Endodermal cell (in vitro differentiated cells): ENCODE measurements at regions not wholly inside any gene's neighbourhood (a gene's known extent, or its start where the extent isn't known, plus 50 kb on each side); places are given as distances from the start of the nearest gene placed in this dataset.

Experiments used
- DNase-seq: peaks from one replicate; pipeline ENCODE4 v3.0.0-alpha.2; 2017
- H3K27ac ChIP-seq: 2 replicates; pipeline ENCODE4 v1.5.1; 2013; ENCODE audit warnings: mild to moderate bottlenecking, low read depth, low read length, moderate library complexity
- H3K27me3 ChIP-seq: 2 replicates; pipeline ENCODE4 v1.6.1; 2013; ENCODE audit warnings: mild to moderate bottlenecking, low read length, moderate library complexity; ENCODE audit not compliant: insufficient read depth, control insufficient read depth, poor library complexity, severe bottlenecking
- H3K36me3 ChIP-seq: 2 replicates; pipeline ENCODE4 v1.7.0; 2013; ENCODE audit warnings: mild to moderate bottlenecking, low read length, moderate library complexity; ENCODE audit not compliant: control insufficient read depth, insufficient read depth
- H3K4me1 ChIP-seq: one replicate; pipeline ENCODE4 v1.7.0; 2013; ENCODE audit warnings: low read length; ENCODE audit not compliant: control insufficient read depth, insufficient read depth
- H3K4me3 ChIP-seq: 2 replicates; pipeline ENCODE4 v1.5.1; 2013; ENCODE audit warnings: mild to moderate bottlenecking, low read length, moderate library complexity
- H3K9ac ChIP-seq: 2 replicates; pipeline ENCODE4 v1.6.1; 2013; ENCODE audit warnings: mild to moderate bottlenecking, low read length, moderate library complexity; ENCODE audit not compliant: poor library complexity, severe bottlenecking; ENCODE audit errors: extremely low read depth
- H3K9me3 ChIP-seq: 2 replicates; pipeline ENCODE4 v1.6.1; 2013; ENCODE audit warnings: mild to moderate bottlenecking, low read length, moderate library complexity; ENCODE audit not compliant: control insufficient read depth
- H3K27ac Mint-ChIP-seq: 2 replicates; pipeline ENCODE4 v1.8.0; 2020; ENCODE audit warnings: mixed read lengths
- H3K27me3 Mint-ChIP-seq: 2 replicates; pipeline ENCODE4 v1.8.0; 2021; ENCODE audit warnings: mild to moderate bottlenecking, mixed read lengths; ENCODE audit not compliant: insufficient read depth
- H3K36me3 Mint-ChIP-seq: 2 replicates; pipeline ENCODE4 v1.8.0; 2020; ENCODE audit warnings: low read depth, mixed read lengths
- H3K4me1 Mint-ChIP-seq: 2 replicates; pipeline ENCODE4 v1.8.0; 2020; ENCODE audit warnings: mixed read lengths
- H3K4me3 Mint-ChIP-seq: 2 replicates; pipeline ENCODE4 v1.8.0; 2020; ENCODE audit warnings: mild to moderate bottlenecking, moderate library complexity, mixed read lengths
- H3K9me3 Mint-ChIP-seq: 2 replicates; pipeline ENCODE4 v1.8.0; 2020; ENCODE audit warnings: mild to moderate bottlenecking, mixed read lengths
- WGBS, 2 experiments: methylation state at CpG; one replicate each; pipeline versions ENCODE4 v1.1.5 to v1.1.7; 2013; ENCODE audit warnings: missing lambda C conversion rate in 2 of 2, mixed read lengths in 1 of 2; ENCODE audit not compliant: insufficient coverage in 1 of 2, insufficient read length in 1 of 2; 5-methylcytosine and 5-hydroxymethylcytosine counted together
- TF ChIP-seq, protein P1 (sequence below): fragments of 200-600 bp; sonication (generic); conservative IDR thresholded peaks from 2 replicates; pipeline ENCODE4 v1.5.0; 2021; ENCODE audit warnings: antibody characterized with exemption, mild to moderate bottlenecking

GRCh38 chr9:106092083-106092482, 397.7 kb downstream of the TMEM38B start:
- Mint-ChIP-seq H3K4me1 (no peaks in the 10 kb centered on the region), H3K36me3 (no peaks in the 10 kb centered on the region), H3K27me3 (no peaks in the 10 kb centered on the region), H3K27ac (no peak overlapping the region), H3K9me3 (peaks cover 11% of the 10 kb centered on the region), H3K4me3 (no peak overlapping the region)
- no peak overlapping the region for H3K4me3 ChIP-seq
- peaks cover 17% of the 10 kb centered on the region for H3K9me3 ChIP-seq
- no peaks in the 10 kb centered on the region for H3K4me1 ChIP-seq
- H3K27ac ChIP-seq: no peak overlapping the region
- DNase-seq: no peak
- H3K36me3 ChIP-seq: no peaks in the 10 kb centered on the region
- H3K9ac ChIP-seq: no peak overlapping the region
- TF ChIP-seq, protein P1, sequence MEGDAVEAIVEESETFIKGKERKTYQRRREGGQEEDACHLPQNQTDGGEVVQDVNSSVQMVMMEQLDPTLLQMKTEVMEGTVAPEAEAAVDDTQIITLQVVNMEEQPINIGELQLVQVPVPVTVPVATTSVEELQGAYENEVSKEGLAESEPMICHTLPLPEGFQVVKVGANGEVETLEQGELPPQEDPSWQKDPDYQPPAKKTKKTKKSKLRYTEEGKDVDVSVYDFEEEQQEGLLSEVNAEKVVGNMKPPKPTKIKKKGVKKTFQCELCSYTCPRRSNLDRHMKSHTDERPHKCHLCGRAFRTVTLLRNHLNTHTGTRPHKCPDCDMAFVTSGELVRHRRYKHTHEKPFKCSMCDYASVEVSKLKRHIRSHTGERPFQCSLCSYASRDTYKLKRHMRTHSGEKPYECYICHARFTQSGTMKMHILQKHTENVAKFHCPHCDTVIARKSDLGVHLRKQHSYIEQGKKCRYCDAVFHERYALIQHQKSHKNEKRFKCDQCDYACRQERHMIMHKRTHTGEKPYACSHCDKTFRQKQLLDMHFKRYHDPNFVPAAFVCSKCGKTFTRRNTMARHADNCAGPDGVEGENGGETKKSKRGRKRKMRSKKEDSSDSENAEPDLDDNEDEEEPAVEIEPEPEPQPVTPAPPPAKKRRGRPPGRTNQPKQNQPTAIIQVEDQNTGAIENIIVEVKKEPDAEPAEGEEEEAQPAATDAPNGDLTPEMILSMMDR: no peak
- 90 to 100% methylated on average over 4 of the region's 4 CpGs for WGBS, 2 experiments
- H3K27me3 ChIP-seq: no peaks in the 10 kb centered on the region

DNA sequence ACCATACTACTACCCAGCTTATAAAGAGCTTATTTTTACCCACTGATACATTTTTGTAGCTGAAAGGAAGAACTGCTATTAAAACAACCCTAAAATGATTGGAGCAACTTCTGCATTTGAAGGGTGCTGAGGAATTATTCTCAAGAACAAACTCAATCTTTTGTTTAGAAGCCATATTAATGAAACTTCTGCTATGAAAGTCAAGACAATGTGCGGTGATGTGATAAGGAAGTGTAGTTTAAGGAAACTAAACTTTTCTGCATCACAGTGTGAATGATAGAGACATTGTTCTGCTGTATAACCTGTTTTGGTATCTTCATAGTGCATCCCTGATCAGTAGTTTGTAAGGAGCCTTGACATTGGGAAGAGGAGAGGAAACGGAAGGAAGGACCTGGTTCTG, 408.5 kb downstream of the TMEM38B start:
- no peak overlapping the region for H3K4me3 Mint-ChIP-seq
- no peaks in the 10 kb centered on the region for H3K4me1 Mint-ChIP-seq
- H3K9me3 ChIP-seq: no peaks in the 10 kb centered on the region
- no peaks in the 10 kb centered on the region for H3K36me3 Mint-ChIP-seq
- no peaks in the 10 kb centered on the region for H3K4me1 ChIP-seq
- no peaks in the 10 kb centered on the region for H3K27me3 Mint-ChIP-seq
- no peak overlapping the region for H3K4me3 ChIP-seq
- H3K27ac ChIP-seq: no peak overlapping the region
- no peak overlapping the region for H3K27ac Mint-ChIP-seq
- H3K36me3 ChIP-seq: no peaks in the 10 kb centered on the region
- WGBS, 2 experiments: 94 to 100% methylated on average over 1 to 2 of the region's 2 CpGs
- TF ChIP-seq, protein P1: no peak
- H3K9ac ChIP-seq: no peak overlapping the region
- H3K9me3 Mint-ChIP-seq: no peaks in the 10 kb centered on the region
- DNase-seq: no peak
- H3K27me3 ChIP-seq: no peaks in the 10 kb centered on the region

DNA sequence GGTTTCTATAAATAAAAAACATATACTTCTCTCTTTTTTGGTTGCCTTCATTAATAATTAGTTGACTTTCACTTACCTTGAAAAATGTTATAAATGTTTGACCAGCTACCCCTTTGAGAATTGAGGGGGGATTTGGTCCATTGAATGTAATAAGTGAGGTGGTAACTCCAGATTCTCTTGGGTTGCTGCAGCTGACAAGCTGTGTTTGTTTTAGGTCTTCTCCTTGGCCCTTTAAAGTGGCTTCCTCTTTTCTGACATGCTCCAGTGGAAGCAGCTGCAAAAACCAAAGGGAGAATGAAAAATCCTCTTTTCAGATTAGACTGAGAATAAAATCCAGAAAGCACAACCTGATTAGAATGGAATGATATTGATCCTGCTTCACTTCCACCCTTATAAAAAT, 410.5 kb downstream of the TMEM38B start:
- Mint-ChIP-seq H3K27ac (no peak overlapping the region), H3K9me3 (no peaks in the 10 kb centered on the region), H3K4me1 (no peaks in the 10 kb centered on the region), H3K36me3 (no peaks in the 10 kb centered on the region), H3K4me3 (no peak overlapping the region), H3K27me3 (no peaks in the 10 kb centered on the region)
- Histone ChIP-seq H3K4me3 (no peak overlapping the region), H3K9me3 (no peaks in the 10 kb centered on the region), H3K27ac (no peak overlapping the region), H3K4me1 (no peaks in the 10 kb centered on the region), H3K9ac (no peak overlapping the region), H3K27me3 (no peaks in the 10 kb centered on the region), H3K36me3 (no peaks in the 10 kb centered on the region)
- TF ChIP-seq, protein P1: no peak
- no peak for DNase-seq
